ENCODE measurements at regions not wholly inside any gene's neighbourhood (a gene's known extent, or its start where the extent isn't known, plus 50 kb on each side); places are given as distances from the start of the nearest gene placed in this dataset.

- TF ChIP-seq POLR2A (IDR thresholded peaks at IDR 0.05; ENCODE audit: low read depth, low read length), result no peak
- TF ChIP-seq TAF1 (IDR thresholded peaks at IDR 0.05; ENCODE audit: borderline replicate concordance, low read depth, low read length), result no peak
These were observed 110.0 kb upstream of the PPARGC1A start for GRCh38 chr4:23999714-24000469.

Measured in GM12892 (cell line).